ENCODE measurements at regions not wholly inside any gene's neighbourhood (a gene's known extent, or its start where the extent isn't known, plus 50 kb on each side); places are given as distances from the start of the nearest gene placed in this dataset.
"Not testable (repeated sequence)": the region's sequence is repeated elsewhere in the genome, so short reads cannot be mapped to it uniquely, and the experiment has no call there.

- not testable (repeated sequence) for DNase-seq (ENCODE audit: low spot score)
Observed at GRCh38 chrX:96529386-96529785, 155.3 kb upstream of the DIAPH2 start.

GRCh38 chrX:96538104-96538725, 146.4 kb upstream of the DIAPH2 start:
- no peak for DNase-seq (ENCODE audit: low spot score)

GRCh38 chrX:96540111-96540631, 144.5 kb upstream of the DIAPH2 start:
- no peak for DNase-seq (ENCODE audit: low spot score)

- DNase-seq (ENCODE audit: low spot score), result not testable (repeated sequence)
Observed at GRCh38 chrX:96546281-96546680, 138.4 kb upstream of the DIAPH2 start.

- no peak for DNase-seq (ENCODE audit: low spot score)
Observed at GRCh38 chrX:96551322-96551872, 133.2 kb upstream of the DIAPH2 start.

GRCh38 chrX:96556886-96557285, 127.8 kb upstream of the DIAPH2 start:
- DNase-seq (ENCODE audit: low spot score), result no peak

GRCh38 chrX:96561129-96561528, 123.5 kb upstream of the DIAPH2 start:
- not testable (repeated sequence) for DNase-seq (ENCODE audit: low spot score)

GRCh38 chrX:96563646-96564045, 121.0 kb upstream of the DIAPH2 start:
- no peak for DNase-seq (ENCODE audit: low spot score)

GRCh38 chrX:96564595-96564994, 120.0 kb upstream of the DIAPH2 start:
- DNase-seq (ENCODE audit: low spot score), result peak; percentile 21

- DNase-seq (ENCODE audit: low spot score), result no peak
Observed at GRCh38 chrX:96566878-96567277, 117.8 kb upstream of the DIAPH2 start.

GRCh38 chrX:96568071-96568470, 116.6 kb upstream of the DIAPH2 start:
- DNase-seq (ENCODE audit: low spot score), result no peak

GRCh38 chrX:96569034-96569433, 115.6 kb upstream of the DIAPH2 start:
- DNase-seq (ENCODE audit: low spot score), result no peak

- DNase-seq (ENCODE audit: low spot score), result no peak
Observed at GRCh38 chrX:96575011-96575410, 109.6 kb upstream of the DIAPH2 start.

- peak; percentile 10 for DNase-seq (ENCODE audit: low spot score)
Observed at GRCh38 chrX:96576368-96576767, 108.3 kb upstream of the DIAPH2 start.

GRCh38 chrX:96578781-96579180, 105.9 kb upstream of the DIAPH2 start:
- DNase-seq (ENCODE audit: low spot score), result no peak

GRCh38 chrX:96579252-96579651, 105.4 kb upstream of the DIAPH2 start:
- DNase-seq (ENCODE audit: low spot score), result no peak

GRCh38 chrX:96590403-96590802, 94.2 kb upstream of the DIAPH2 start:
- no peak for DNase-seq (ENCODE audit: low spot score)

- DNase-seq (ENCODE audit: low spot score), result no peak
Observed at GRCh38 chrX:96591421-96591820, 93.2 kb upstream of the DIAPH2 start.

GRCh38 chrX:96597847-96598246, 86.8 kb upstream of the DIAPH2 start:
- not testable (repeated sequence) for DNase-seq (ENCODE audit: low spot score)

GRCh38 chrX:96611619-96612362, 72.9 kb upstream of the DIAPH2 start:
- peak; percentile 8 for DNase-seq (ENCODE audit: low spot score)

GRCh38 chrX:96615448-96615847, 69.2 kb upstream of the DIAPH2 start:
- DNase-seq (ENCODE audit: low spot score), result no peak

GRCh38 chrX:96619588-96619987, 65.1 kb upstream of the DIAPH2 start:
- no peak for DNase-seq (ENCODE audit: low spot score)

- no peak for DNase-seq (ENCODE audit: low spot score)
Observed at GRCh38 chrX:96621811-96622210, 62.8 kb upstream of the DIAPH2 start.

Measured in RKO (cell line).